ENCODE measurements at regions not wholly inside any gene's neighbourhood (a gene's known extent, or its start where the extent isn't known, plus 50 kb on each side); places are given as distances from the start of the nearest gene placed in this dataset.

- Mint-ChIP-seq H3K9me3 (peaks cover 0 to 2% of the 10 kb centered on the region in 2 donors), H3K4me1 (ENCODE audit: low read depth) (no peaks in the 10 kb centered on the region), H3K4me3 (no peak overlapping the region), H3K36me3 (ENCODE audit: insufficient read depth in 2 of 2) (no peaks in the 10 kb centered on the region), H3K27me3 (ENCODE audit: low read depth) (peaks cover 6% of the 10 kb centered on the region), H3K27ac (no peak overlapping the region)
- DNase-seq: no peak
- ATAC-seq (replicated peaks in 1 of 2): no peak
Observed at GRCh38 chr2:120401275-120402066, 55.5 kb downstream of the INHBB start.

GRCh38 chr2:120402067-120402433, 56.1 kb downstream of the INHBB start:
- Mint-ChIP-seq H3K4me1 (ENCODE audit: low read depth) (no peaks in the 10 kb centered on the region), H3K36me3 (ENCODE audit: insufficient read depth in 2 of 2) (no peaks in the 10 kb centered on the region)

GRCh38 chr2:120402508-120402907, 56.6 kb downstream of the INHBB start:
- DNase-seq (no peak), ATAC-seq (replicated peaks in 1 of 2) (no peak)
- peaks cover under 1 to 1% of the 10 kb centered on the region in 2 donors for H3K36me3 Mint-ChIP-seq (ENCODE audit: insufficient read depth in 2 of 2)
- peaks cover 1 to 3% of the 10 kb centered on the region in 2 donors for H3K9me3 Mint-ChIP-seq
- peaks cover 6% of the 10 kb centered on the region for H3K27me3 Mint-ChIP-seq (ENCODE audit: low read depth)
- H3K27ac Mint-ChIP-seq: no peak overlapping the region
- H3K4me1 Mint-ChIP-seq (ENCODE audit: low read depth): no peaks in the 10 kb centered on the region
- H3K4me3 Mint-ChIP-seq: no peak overlapping the region

More at GRCh38 chr2:120402067-120402433, 56.1 kb downstream of the INHBB start:
- peaks cover 0 to 3% of the 10 kb centered on the region in 2 donors for H3K9me3 Mint-ChIP-seq
- no peak overlapping the region for H3K4me3 Mint-ChIP-seq
- no peak for ATAC-seq (replicated peaks in 1 of 2)
- H3K27ac Mint-ChIP-seq: no peak overlapping the region
- DNase-seq: no peak
- peaks cover 6% of the 10 kb centered on the region for H3K27me3 Mint-ChIP-seq (ENCODE audit: low read depth)

- no peak overlapping the region for H3K27ac Mint-ChIP-seq
- no peaks in the 10 kb centered on the region for H3K4me1 Mint-ChIP-seq (ENCODE audit: low read depth)
- peaks cover 6% of the 10 kb centered on the region for H3K27me3 Mint-ChIP-seq (ENCODE audit: low read depth)
- H3K36me3 Mint-ChIP-seq (ENCODE audit: insufficient read depth in 2 of 2): peaks cover 2% of the 10 kb centered on the region in 2 donors
- DNase-seq (no peak), ATAC-seq (replicated peaks in 1 of 2) (no peak)
- no peak overlapping the region for H3K4me3 Mint-ChIP-seq
- H3K9me3 Mint-ChIP-seq: peaks cover 2 to 4% of the 10 kb centered on the region in 2 donors
Observed at GRCh38 chr2:120403261-120403660, 57.3 kb downstream of the INHBB start.

- peaks cover 6% of the 10 kb centered on the region for H3K27me3 Mint-ChIP-seq (ENCODE audit: low read depth)
- H3K4me1 Mint-ChIP-seq (ENCODE audit: low read depth): no peaks in the 10 kb centered on the region
- peaks cover 2% of the 10 kb centered on the region in 2 donors for H3K36me3 Mint-ChIP-seq (ENCODE audit: insufficient read depth in 2 of 2)
- DNase-seq: no peak
- no peak for ATAC-seq (replicated peaks in 1 of 2)
- H3K4me3 Mint-ChIP-seq: no peak overlapping the region
- H3K9me3 Mint-ChIP-seq: peaks cover 2 to 5% of the 10 kb centered on the region in 2 donors
- no peak overlapping the region for H3K27ac Mint-ChIP-seq
Observed at GRCh38 chr2:120403676-120404075, 57.7 kb downstream of the INHBB start.

- H3K4me3 Mint-ChIP-seq: no peak overlapping the region
- peaks cover 2% of the 10 kb centered on the region in 2 donors for H3K36me3 Mint-ChIP-seq (ENCODE audit: insufficient read depth in 2 of 2)
- H3K9me3 Mint-ChIP-seq: peaks cover 2 to 5% of the 10 kb centered on the region in 2 donors
- DNase-seq (no peak), ATAC-seq (replicated peaks in 1 of 2) (no peak)
- no peaks in the 10 kb centered on the region for H3K4me1 Mint-ChIP-seq (ENCODE audit: low read depth)
- H3K27ac Mint-ChIP-seq: no peak overlapping the region
- H3K27me3 Mint-ChIP-seq (ENCODE audit: low read depth): peaks cover 6% of the 10 kb centered on the region
Observed at GRCh38 chr2:120404274-120404673, 58.3 kb downstream of the INHBB start.

- ATAC-seq (replicated peaks in 1 of 2): no peak
- DNase-seq: no peak
- H3K4me1 Mint-ChIP-seq (ENCODE audit: low read depth): no peaks in the 10 kb centered on the region
- H3K27me3 Mint-ChIP-seq (ENCODE audit: low read depth): peaks cover 6% of the 10 kb centered on the region
- no peak overlapping the region for H3K27ac Mint-ChIP-seq
- H3K9me3 Mint-ChIP-seq: peaks cover 5 to 6% of the 10 kb centered on the region in 2 donors
- no peak overlapping the region for H3K4me3 Mint-ChIP-seq
- H3K36me3 Mint-ChIP-seq (ENCODE audit: insufficient read depth in 2 of 2): peaks cover 2% of the 10 kb centered on the region in 2 donors
Observed at GRCh38 chr2:120404941-120405758, 59.2 kb downstream of the INHBB start.

- H3K9me3 Mint-ChIP-seq: peaks cover 5 to 6% of the 10 kb centered on the region in 2 donors
- peaks cover 2% of the 10 kb centered on the region in 2 donors for H3K36me3 Mint-ChIP-seq (ENCODE audit: insufficient read depth in 2 of 2)
- peaks cover 6% of the 10 kb centered on the region for H3K27me3 Mint-ChIP-seq (ENCODE audit: low read depth)
- no peaks in the 10 kb centered on the region for H3K4me1 Mint-ChIP-seq (ENCODE audit: low read depth)
- H3K27ac Mint-ChIP-seq: no peak overlapping the region
- no peak overlapping the region for H3K4me3 Mint-ChIP-seq
- no peak for DNase-seq
- ATAC-seq (replicated peaks in 1 of 2): no peak
Observed at GRCh38 chr2:120405759-120406099, 59.8 kb downstream of the INHBB start.

GRCh38 chr2:120406566-120406965, 60.6 kb downstream of the INHBB start:
- H3K4me3 Mint-ChIP-seq: no peak overlapping the region

GRCh38 chr2:120410487-120410886, 64.6 kb downstream of the INHBB start:
- ATAC-seq (replicated peaks in 1 of 2) (no peak), DNase-seq (no peak)
- Mint-ChIP-seq H3K9me3 (peaks cover 5 to 8% of the 10 kb centered on the region in 2 donors), H3K36me3 (ENCODE audit: insufficient read depth in 2 of 2) (peaks cover 2% of the 10 kb centered on the region in 2 donors), H3K27me3 (ENCODE audit: low read depth) (peaks cover 6% of the 10 kb centered on the region), H3K4me3 (no peak overlapping the region), H3K27ac (no peak overlapping the region), H3K4me1 (ENCODE audit: low read depth) (no peaks in the 10 kb centered on the region)

More at GRCh38 chr2:120406566-120406965, 60.6 kb downstream of the INHBB start:
- Mint-ChIP-seq H3K27ac (no peak overlapping the region), H3K27me3 (ENCODE audit: low read depth) (no peaks in the 10 kb centered on the region), H3K4me1 (ENCODE audit: low read depth) (no peaks in the 10 kb centered on the region), H3K36me3 (ENCODE audit: insufficient read depth in 2 of 2) (peaks cover 2% of the 10 kb centered on the region in 2 donors), H3K9me3 (peaks cover 5 to 8% of the 10 kb centered on the region in 2 donors)
- ATAC-seq (replicated peaks in 1 of 2): no peak
- DNase-seq: no peak

- ATAC-seq (replicated peaks in 1 of 2): no peak
- peaks cover 20% of the 10 kb centered on the region for H3K27me3 Mint-ChIP-seq (ENCODE audit: low read depth)
- no peak overlapping the region for H3K27ac Mint-ChIP-seq
- H3K4me3 Mint-ChIP-seq: no peak overlapping the region
- DNase-seq: no peak
- H3K36me3 Mint-ChIP-seq (ENCODE audit: insufficient read depth in 2 of 2): no peaks in the 10 kb centered on the region
- peaks cover 0 to 3% of the 10 kb centered on the region in 2 donors for H3K9me3 Mint-ChIP-seq
- H3K4me1 Mint-ChIP-seq (ENCODE audit: low read depth): no peaks in the 10 kb centered on the region
Observed at GRCh38 chr2:120415060-120415459, 69.1 kb downstream of the INHBB start.

GRCh38 chr2:120415728-120416509, 70.0 kb downstream of the INHBB start:
- ATAC-seq (replicated peaks in 1 of 2): no peak
- no peak for DNase-seq
- no peak overlapping the region for H3K27ac Mint-ChIP-seq
- H3K4me3 Mint-ChIP-seq: no peak overlapping the region
- no peaks in the 10 kb centered on the region for H3K4me1 Mint-ChIP-seq (ENCODE audit: low read depth)
- H3K36me3 Mint-ChIP-seq (ENCODE audit: insufficient read depth in 2 of 2): no peaks in the 10 kb centered on the region
- no peaks in the 10 kb centered on the region for H3K9me3 Mint-ChIP-seq
- H3K27me3 Mint-ChIP-seq (ENCODE audit: low read depth): peaks cover 24% of the 10 kb centered on the region
